Adrenal gland (tissue), 5 donors: ENCODE measurements at regions not wholly inside any gene's neighbourhood (a gene's known extent, or its start where the extent isn't known, plus 50 kb on each side); places are given as distances from the start of the nearest gene placed in this dataset.

Experiments
- CTCF ChIP-seq, 6 experiments: fragments of 450-650 bp in 4 of 6; fragments of 200-600 bp in 2 of 6; sonication (generic) in 1 of 6; IDR thresholded peaks; 1 replicate in 5 of 6; 2 replicates in 1 of 6; pipeline versions ENCODE4 v1.5.1 to v1.8.0; 2016 to 2021; ENCODE audit warnings: antibody characterized with exemption in 6 of 6, mild to moderate bottlenecking in 2 of 6, moderate library complexity in 1 of 6
- POLR2A ChIP-seq, 2 donors: fragments of 450-650 bp; IDR thresholded peaks; one replicate each; pipeline ENCODE4 v1.6.1; 2017; ENCODE audit warnings: antibody characterized with exemption in 2 of 2, mild to moderate bottlenecking in 2 of 2, moderate library complexity in 1 of 2
- donor health status: DM: no; HTN: no; CAD: no.

- TF ChIP-seq CTCF (IDR thresholded peaks at IDR 0.05) (no peak), POLR2A (IDR thresholded peaks at IDR 0.05) (no peak)
These were observed 1197.4 kb downstream of the SUCLG1 start for GRCh38 chr2:83261591-83262136.
